ENCODE measurements at regions not wholly inside any gene's neighbourhood (a gene's known extent, or its start where the extent isn't known, plus 50 kb on each side); places are given as distances from the start of the nearest gene placed in this dataset.
A peak's percentile ranks its signal among the peaks of the same experiment; 100 is the strongest.

- no peak for DNase-seq
- no peaks in the 10 kb centered on the region for H3K27me3 Mint-ChIP-seq (ENCODE audit: unreplicated experiment)
- peak overlapping the region; percentile 19 for H3K27ac Mint-ChIP-seq (ENCODE audit: unreplicated experiment)
- intact Hi-C loops (cut with micrococcal nuclease; ENCODE audit: unreplicated experiment) = loop anchor here (5.0 kb wide), 1 partner anchor 695 kb away; no protein-coding TSS in a partner anchor
- no peaks in the 10 kb centered on the region for H3K9me3 Mint-ChIP-seq (ENCODE audit: low read depth, unreplicated experiment)
- BruUV-seq (replicated peaks) = no TSS peak
- H3K4me1 Mint-ChIP-seq (ENCODE audit: low read depth, unreplicated experiment) = peaks cover 72% of the 10 kb centered on the region
- H3K36me3 Mint-ChIP-seq (ENCODE audit: insufficient read depth, unreplicated experiment) = peaks cover 5% of the 10 kb centered on the region
- H3K4me3 Mint-ChIP-seq (ENCODE audit: low read depth, unreplicated experiment) = no peak overlapping the region
- CTCF ChIA-PET = no interaction called here
- TF ChIP-seq CTCF (IDR thresholded peaks at IDR 0.05; ENCODE audit: unreplicated experiment) = no peak
Measured at GRCh38 chr3:177822681-177823096, 625.4 kb upstream of the TBL1XR1 start.

- Mint-ChIP-seq H3K4me1 (ENCODE audit: low read depth, unreplicated experiment) (peaks cover 72% of the 10 kb centered on the region), H3K4me3 (ENCODE audit: low read depth, unreplicated experiment) (no peak overlapping the region), H3K27ac (ENCODE audit: unreplicated experiment) (peak overlapping the region; percentile 64), H3K27me3 (ENCODE audit: unreplicated experiment) (no peaks in the 10 kb centered on the region), H3K9me3 (ENCODE audit: low read depth, unreplicated experiment) (no peaks in the 10 kb centered on the region), H3K36me3 (ENCODE audit: insufficient read depth, unreplicated experiment) (peaks cover 5% of the 10 kb centered on the region)
- intact Hi-C loops (cut with micrococcal nuclease; ENCODE audit: unreplicated experiment) = loop anchor here (5.0 kb wide), 1 partner anchor 696 kb away; no protein-coding TSS in a partner anchor
- no peak for DNase-seq
- no peak for TF ChIP-seq CTCF (IDR thresholded peaks at IDR 0.05; ENCODE audit: unreplicated experiment)
- CTCF ChIA-PET = interaction anchor here (0.6 to 1.3 kb wide), 5 partner anchors 10 to 359 kb away, joined by 3 to 6 read pairs (median 5); no protein-coding TSS in a partner anchor
- BruUV-seq (replicated peaks) = no TSS peak
Measured at GRCh38 chr3:177823701-177824189, 626.5 kb upstream of the TBL1XR1 start.

- intact Hi-C loops (cut with micrococcal nuclease; ENCODE audit: unreplicated experiment) = loop anchor here (5.0 kb wide), 1 partner anchor 697 kb away; no protein-coding TSS in a partner anchor
- CTCF ChIA-PET = interaction anchor here (0.6 to 1.3 kb wide), 6 partner anchors 9 to 359 kb away, joined by 3 to 6 read pairs (median 4); no protein-coding TSS in a partner anchor
- H3K4me3 Mint-ChIP-seq (ENCODE audit: low read depth, unreplicated experiment) = no peak overlapping the region
- H3K27ac Mint-ChIP-seq (ENCODE audit: unreplicated experiment) = peak overlapping the region; percentile 64
- no peaks in the 10 kb centered on the region for H3K27me3 Mint-ChIP-seq (ENCODE audit: unreplicated experiment)
- no peak for TF ChIP-seq CTCF (IDR thresholded peaks at IDR 0.05; ENCODE audit: unreplicated experiment)
- H3K4me1 Mint-ChIP-seq (ENCODE audit: low read depth, unreplicated experiment) = peaks cover 72% of the 10 kb centered on the region
- BruUV-seq (replicated peaks) = no TSS peak
- DNase-seq = peak; percentile 68
- peaks cover 5% of the 10 kb centered on the region for H3K36me3 Mint-ChIP-seq (ENCODE audit: insufficient read depth, unreplicated experiment)
- H3K9me3 Mint-ChIP-seq (ENCODE audit: low read depth, unreplicated experiment) = no peaks in the 10 kb centered on the region
Measured at GRCh38 chr3:177824190-177824786, 627.0 kb upstream of the TBL1XR1 start.

- intact Hi-C loops (cut with micrococcal nuclease; ENCODE audit: unreplicated experiment) = loop anchor here (5.0 kb wide), 3 partner anchors 208 to 698 kb away; no protein-coding TSS in a partner anchor
- Mint-ChIP-seq H3K27ac (ENCODE audit: unreplicated experiment) (peak overlapping the region; percentile 64), H3K27me3 (ENCODE audit: unreplicated experiment) (no peaks in the 10 kb centered on the region), H3K4me3 (ENCODE audit: low read depth, unreplicated experiment) (no peak overlapping the region), H3K4me1 (ENCODE audit: low read depth, unreplicated experiment) (peaks cover 72% of the 10 kb centered on the region), H3K9me3 (ENCODE audit: low read depth, unreplicated experiment) (no peaks in the 10 kb centered on the region), H3K36me3 (ENCODE audit: insufficient read depth, unreplicated experiment) (peaks cover 5% of the 10 kb centered on the region)
- CTCF ChIA-PET = interaction anchor here (0.8 to 1.3 kb wide), 2 partner anchors 11 to 229 kb away, joined by 5 to 6 read pairs; no protein-coding TSS in a partner anchor
- DNase-seq = no peak
- TF ChIP-seq CTCF (IDR thresholded peaks at IDR 0.05; ENCODE audit: unreplicated experiment) = no peak
- BruUV-seq (replicated peaks) = no TSS peak
Measured at GRCh38 chr3:177824841-177825240, 627.6 kb upstream of the TBL1XR1 start.

Measured in Calu3 (cell line).